GM12878 (cell line): ENCODE measurements at regions not wholly inside any gene's neighbourhood (a gene's known extent, or its start where the extent isn't known, plus 50 kb on each side); places are given as distances from the start of the nearest gene placed in this dataset.

Experiments
- ATAC-seq: fragments of 200-7000 bp; cut with Tn5 transposase; 3 replicates; pipeline ENCODE4 v1.9.1; 2020; ENCODE audit warnings: mild to moderate bottlenecking, moderate library complexity
- BruUV-seq: library from RNA; stranded (reverse); fragments of 400-500 nt; replicated peaks from 2 replicates; lab custom pipeline; 2021; lab: Mats Ljungman, UMichigan
- CTCF ChIA-PET: fragments of 300-600 bp; sonication (Branson Sonifier 250); formaldehyde crosslinking; extraction: SDS; loops from one replicate; lab custom pipeline; 2021; ENCODE audit warnings: inconsistent platforms; lab: Yijun Ruan, JAX
- POLR2A ChIA-PET: fragments of 350-600 bp; formaldehyde crosslinking; extraction: SDS; loops from one replicate; lab custom pipeline; 2021; ENCODE audit warnings: inconsistent platforms; lab: Charles Lee
- RAD21 ChIA-PET: fragments of 300-600 bp; sonication (Branson Sonifier 250); formaldehyde crosslinking; loops from one replicate; lab custom pipeline; 2023; ENCODE audit warnings: antibody characterized with exemption; ENCODE audit not compliant: unreplicated experiment; lab: Charles Lee
- SMC1A ChIA-PET: fragments of 300-600 bp; sonication (Branson Sonifier 250); formaldehyde crosslinking; loops from one replicate; lab custom pipeline; 2023; ENCODE audit not compliant: unreplicated experiment, uncharacterized antibody; lab: Charles Lee
- DNase-seq: peaks from one replicate; pipeline ENCODE4 v3.0.0-alpha.2; 2011; ENCODE audit warnings: low read depth, low spot score
- FAIRE-seq: peaks from 3 replicates; lab custom pipeline; 2011; peaks lifted over from hg19 to GRCh38; lab: Jason Lieb, UNC
- H2AFZ ChIP-seq: 2 replicates; pipeline ENCODE4 v1.6.0; 2011; ENCODE audit warnings: low read depth, low read length, control low read depth; ENCODE audit not compliant: control insufficient read depth
- H3K27ac ChIP-seq: 2 replicates; pipeline ENCODE4 v1.5.1; 2011; ENCODE audit warnings: control low read depth; ENCODE audit not compliant: control insufficient read depth, insufficient read depth
- H3K27me3 ChIP-seq, 2 experiments: replicated peaks in 1 of 2; 2 replicates each; pipeline versions ENCODE4 v1.6.0 to v1.6.1; 2011; ENCODE audit warnings: low read length in 1 of 2; ENCODE audit not compliant: control insufficient read depth in 2 of 2, insufficient read depth in 2 of 2
- H3K36me3 ChIP-seq, 2 experiments: 2 replicates each; pipeline ENCODE4 v1.5.1; 2011; ENCODE audit warnings: low read length in 1 of 2; ENCODE audit not compliant: control insufficient read depth in 2 of 2, insufficient read depth in 2 of 2
- H3K4me1 ChIP-seq: 2 replicates; pipeline ENCODE4 v1.6.1; 2011; ENCODE audit warnings: mild to moderate bottlenecking, low read length, moderate library complexity, mixed read lengths; ENCODE audit not compliant: control insufficient read depth, insufficient read depth
- H3K4me2 ChIP-seq: 2 replicates; pipeline ENCODE4 v1.6.0; 2011; ENCODE audit warnings: control low read depth; ENCODE audit not compliant: control insufficient read depth, insufficient read depth
- H3K4me3 ChIP-seq: fragments of 200-600 bp; sonication (generic); 2 replicates; pipeline ENCODE4 v1.5.1; 2016
- H3K79me2 ChIP-seq: 2 replicates; pipeline ENCODE4 v1.6.0; 2011; ENCODE audit warnings: low read length; ENCODE audit not compliant: control insufficient read depth, insufficient read depth
- H3K9ac ChIP-seq: 2 replicates; pipeline ENCODE4 v1.8.0; 2011; ENCODE audit warnings: low read length, control low read depth, mixed read lengths; ENCODE audit not compliant: control insufficient read depth, insufficient read depth
- H3K9me3 ChIP-seq: replicated peaks from 3 replicates; pipeline ENCODE4 v1.5.1; 2011; ENCODE audit warnings: mild to moderate bottlenecking, low read length; ENCODE audit not compliant: control insufficient read depth, insufficient read depth
- H4K20me1 ChIP-seq: 2 replicates; pipeline ENCODE4 v1.6.0; 2011; ENCODE audit not compliant: control insufficient read depth, insufficient read depth
- ATF2 ChIP-seq: IDR thresholded peaks from 2 replicates; pipeline ENCODE4 v1.6.1; 2012; ENCODE audit warnings: low read length, inconsistent platforms
- BHLHE40 ChIP-seq, 2 experiments: fragments of 450-650 bp in 1 of 2; IDR thresholded peaks; 2 replicates each; pipeline ENCODE4 v1.6.1; 2011 to 2017; ENCODE audit warnings: low read depth in 2 of 2, borderline replicate concordance in 1 of 2, improper control_type of control experiment in 1 of 2, low read length in 1 of 2, mild to moderate bottlenecking in 1 of 2
- BRCA1 ChIP-seq: IDR thresholded peaks from 2 replicates; pipeline ENCODE4 v1.6.1; 2011; ENCODE audit warnings: low read depth, low read length, improper control_type of control experiment
- CREB1 ChIP-seq: IDR thresholded peaks from 2 replicates; pipeline ENCODE4 v1.6.1; 2012; ENCODE audit warnings: low read depth, mild to moderate bottlenecking, inconsistent platforms
- E2F4 ChIP-seq: IDR thresholded peaks from 2 replicates; pipeline ENCODE4 v1.6.1; 2012; ENCODE audit warnings: low read depth, low read length, improper control_type of control experiment
- EED ChIP-seq: sonication (generic); IDR thresholded peaks from 2 replicates; pipeline ENCODE4 v1.6.1; 2016; ENCODE audit warnings: antibody characterized with exemption, low read depth
- ESRRA ChIP-seq: IDR thresholded peaks from 2 replicates; pipeline ENCODE4 v1.6.1; 2012; ENCODE audit warnings: mild to moderate bottlenecking, low read length, improper control_type of control experiment
- HDAC2 ChIP-seq: fragments of 200-600 bp; sonication (generic); IDR thresholded peaks from 2 replicates; pipeline ENCODE4 v1.6.1; 2017
- HDGF ChIP-seq: fragments of 450-650 bp; IDR thresholded peaks from 2 replicates; pipeline ENCODE4 v1.6.1; 2016; ENCODE audit warnings: antibody characterized with exemption
- RCOR1 ChIP-seq: conservative IDR thresholded peaks from 2 replicates; pipeline ENCODE4 v1.6.1; 2012; ENCODE audit warnings: low read depth, low read length, improper control_type of control experiment
- SMAD5 ChIP-seq: IDR thresholded peaks from 2 replicates; pipeline ENCODE4 v1.6.1; 2016; ENCODE audit warnings: antibody characterized with exemption, low read depth
- SMARCA5 ChIP-seq: fragments of 450-650 bp; IDR thresholded peaks from 2 replicates; pipeline ENCODE4 v1.6.1; 2017; ENCODE audit warnings: mild to moderate bottlenecking
- SPI1 ChIP-seq: IDR thresholded peaks from 2 replicates; pipeline ENCODE4 v1.6.1; 2011; ENCODE audit warnings: low read depth, mild to moderate bottlenecking, low read length, moderate library complexity, borderline replicate concordance; ENCODE audit not compliant: insufficient read depth
- SREBF1 ChIP-seq: IDR thresholded peaks from 2 replicates; pipeline ENCODE4 v1.6.1; 2012; ENCODE audit warnings: mild to moderate bottlenecking, low read length
- TARDBP ChIP-seq: IDR thresholded peaks from 2 replicates; pipeline ENCODE4 v1.6.1; 2016; ENCODE audit warnings: borderline replicate concordance
- YBX1 ChIP-seq: fragments of 450-650 bp; IDR thresholded peaks from 2 replicates; pipeline ENCODE4 v1.6.1; 2016; ENCODE audit warnings: antibody characterized with exemption
- ZBTB40 ChIP-seq: fragments of 450-650 bp; IDR thresholded peaks from 2 replicates; pipeline ENCODE4 v1.6.1; 2016; ENCODE audit warnings: mild to moderate bottlenecking, moderate library complexity, borderline replicate concordance
- WGBS: methylation state at CpG from one replicate; pipeline ENCODE4 v1.1.6; 2016; ENCODE audit warnings: low lambda C conversion rate; ENCODE audit not compliant: insufficient replicate concordance, insufficient coverage; ENCODE audit errors: missing lambda C conversion rate; 5-methylcytosine and 5-hydroxymethylcytosine counted together
- in situ Hi-C: fragments of 300-500 bp; cut with MboI; formaldehyde crosslinking; loops from 9 replicates; pipeline ENCODE4 v1.14.3; 2018; ENCODE audit warnings: mixed read lengths
- intact Hi-C: fragments of 100-400 bp; cut with micrococcal nuclease; formaldehyde crosslinking; loops from one replicate; pipeline ENCODE4 v1.14.2; 2022; ENCODE audit not compliant: unreplicated experiment
- TF ChIP-seq, protein P1 (sequence below): fragments of 450-650 bp; IDR thresholded peaks from 2 replicates; pipeline ENCODE4 v1.6.1; 2018; ENCODE audit warnings: borderline replicate concordance, mild to moderate bottlenecking; ENCODE audit not compliant: partially characterized antibody

- CTCF ChIA-PET, result no interaction called here
- intact Hi-C loops, result no loop called here
- Histone ChIP-seq H3K9me3 (no peaks in the 10 kb centered on the region), H3K9ac (no peak overlapping the region), H4K20me1 (no peaks in the 10 kb centered on the region), H3K27ac (no peak overlapping the region), H3K4me3 (no peak overlapping the region), H3K36me3 (no peaks in the 10 kb centered on the region), H3K4me2 (no peak overlapping the region), H3K79me2 (no peaks in the 10 kb centered on the region), H3K27me3 (no peaks in the 10 kb centered on the region; a peak in 1 of 4 replicates), H2AFZ (no peak overlapping the region), H3K4me1 (no peaks in the 10 kb centered on the region)
- SMC1A ChIA-PET, result no interaction called here
- in situ Hi-C loops, result no loop called here
- RAD21 ChIA-PET, result no interaction called here
- POLR2A ChIA-PET, result no interaction called here
- DNase-seq (no peak), FAIRE-seq (no peak), ATAC-seq (no peak)
- no TSS peak for BruUV-seq
- 9% methylated on average over 16 of the region's 16 CpGs for WGBS
- TF ChIP-seq ESRRA (no peak), CREB1 (no peak), SMARCA5 (no peak), EED (no peak), SREBF1 (no peak), SMAD5 (no peak), TARDBP (no peak), RCOR1 (no peak), HDGF (no peak), SPI1 (no peak), YBX1 (no peak), ATF2 (no peak), BHLHE40 (IDR thresholded peaks at IDR 0.05; ENCODE audit: borderline replicate concordance in 1 of 2, low read depth in 2 of 2, low read length in 1 of 2) (no peak), ZBTB40 (no peak), E2F4 (no peak), BRCA1 (no peak), HDAC2 (no peak)
- TF ChIP-seq, protein P1, sequence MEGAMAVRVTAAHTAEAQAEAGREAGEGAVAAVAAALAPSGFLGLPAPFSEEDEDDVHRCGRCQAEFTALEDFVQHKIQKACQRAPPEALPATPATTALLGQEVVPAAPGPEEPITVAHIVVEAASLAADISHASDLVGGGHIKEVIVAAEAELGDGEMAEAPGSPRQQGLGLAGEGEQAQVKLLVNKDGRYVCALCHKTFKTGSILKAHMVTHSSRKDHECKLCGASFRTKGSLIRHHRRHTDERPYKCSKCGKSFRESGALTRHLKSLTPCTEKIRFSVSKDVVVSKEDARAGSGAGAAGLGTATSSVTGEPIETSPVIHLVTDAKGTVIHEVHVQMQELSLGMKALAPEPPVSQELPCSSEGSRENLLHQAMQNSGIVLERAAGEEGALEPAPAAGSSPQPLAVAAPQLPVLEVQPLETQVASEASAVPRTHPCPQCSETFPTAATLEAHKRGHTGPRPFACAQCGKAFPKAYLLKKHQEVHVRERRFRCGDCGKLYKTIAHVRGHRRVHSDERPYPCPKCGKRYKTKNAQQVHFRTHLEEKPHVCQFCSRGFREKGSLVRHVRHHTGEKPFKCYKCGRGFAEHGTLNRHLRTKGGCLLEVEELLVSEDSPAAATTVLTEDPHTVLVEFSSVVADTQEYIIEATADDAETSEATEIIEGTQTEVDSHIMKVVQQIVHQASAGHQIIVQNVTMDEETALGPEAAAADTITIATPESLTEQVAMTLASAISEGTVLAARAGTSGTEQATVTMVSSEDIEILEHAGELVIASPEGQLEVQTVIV, result no peak
These were observed 167.3 kb upstream of the MYO3A start for GRCh38 chr10:25766687-25767221.
